Smooth muscle cell (in vitro differentiated cells): ENCODE measurements at regions not wholly inside any gene's neighbourhood (a gene's known extent, or its start where the extent isn't known, plus 50 kb on each side); places are given as distances from the start of the nearest gene placed in this dataset.

Source experiments
- DNase-seq: peaks from one replicate; lab custom pipeline; 2025; ENCODE audit not compliant: unreplicated experiment; lab: John Stamatoyannopoulos, UW
- H2AFZ ChIP-seq: fragments of 200-600 bp; sonication (generic); 2 replicates; pipeline ENCODE4 v1.6.0; 2016; ENCODE audit warnings: antibody characterized with exemption, low read depth, mild to moderate bottlenecking
- H3F3A ChIP-seq: fragments of 200-600 bp; sonication (generic); 2 replicates; pipeline ENCODE4 v1.6.0; 2017; ENCODE audit warnings: antibody characterized with exemption, low read depth
- H3K27ac ChIP-seq: fragments of 200-600 bp; sonication (generic); 2 replicates; pipeline ENCODE4 v1.5.1; 2016; ENCODE audit warnings: low read depth, mild to moderate bottlenecking
- H3K27me3 ChIP-seq: fragments of 200-600 bp; sonication (generic); 2 replicates; pipeline ENCODE4 v1.6.1; 2016; ENCODE audit warnings: low read depth, mild to moderate bottlenecking
- H3K36me3 ChIP-seq: fragments of 200-600 bp; sonication (generic); 2 replicates; pipeline ENCODE4 v1.5.1; 2016; ENCODE audit warnings: low read depth
- H3K4me1 ChIP-seq: fragments of 200-600 bp; sonication (generic); 2 replicates; pipeline ENCODE4 v1.5.1; 2016; ENCODE audit warnings: low read depth
- H3K4me2 ChIP-seq: fragments of 200-600 bp; sonication (generic); 2 replicates; pipeline ENCODE4 v1.6.0; 2016; ENCODE audit warnings: mild to moderate bottlenecking
- H3K4me3 ChIP-seq: fragments of 200-600 bp; sonication (generic); 2 replicates; pipeline ENCODE4 v1.5.1; 2016; ENCODE audit warnings: mild to moderate bottlenecking
- H3K79me2 ChIP-seq: fragments of 200-600 bp; sonication (generic); 2 replicates; pipeline ENCODE4 v1.6.0; 2016; ENCODE audit warnings: low read depth, mild to moderate bottlenecking
- H3K9ac ChIP-seq: fragments of 200-600 bp; sonication (generic); 2 replicates; pipeline ENCODE4 v1.6.0; 2016; ENCODE audit warnings: low read depth
- H3K9me3 ChIP-seq: fragments of 200-600 bp; sonication (generic); replicated peaks from 2 replicates; pipeline ENCODE4 v1.5.1; 2016; ENCODE audit warnings: low read depth
- H4K20me1 ChIP-seq: fragments of 200-600 bp; sonication (generic); 2 replicates; pipeline ENCODE4 v1.6.0; 2016; ENCODE audit warnings: low read depth
- CTCF ChIP-seq: fragments of 200-600 bp; sonication (generic); IDR thresholded peaks from 2 replicates; pipeline ENCODE4 v1.5.1; 2017; ENCODE audit warnings: borderline replicate concordance, mild to moderate bottlenecking, antibody characterized with exemption; ENCODE audit not compliant: insufficient read depth, poor library complexity, severe bottlenecking
- WGBS: methylation state at CpG from one replicate; pipeline ENCODE4 v1.1.7; 2016; ENCODE audit warnings: low lambda C conversion rate; 5-methylcytosine and 5-hydroxymethylcytosine counted together

- H3F3A ChIP-seq, result no peaks in the 10 kb centered on the region
- no peak overlapping the region for H3K9ac ChIP-seq
- H2AFZ ChIP-seq, result no peak overlapping the region
- H3K36me3 ChIP-seq, result no peaks in the 10 kb centered on the region
- H3K27me3 ChIP-seq, result no peaks in the 10 kb centered on the region
- no peaks in the 10 kb centered on the region for H3K79me2 ChIP-seq
- H3K4me2 ChIP-seq, result no peak overlapping the region
- TF ChIP-seq CTCF, result no peak
- H3K4me1 ChIP-seq, result peaks cover 5% of the 10 kb centered on the region
- no peaks in the 10 kb centered on the region for H3K9me3 ChIP-seq
- WGBS, result 93% methylated on average over 3 of the region's 3 CpGs
- no peaks in the 10 kb centered on the region for H4K20me1 ChIP-seq
- no peak overlapping the region for H3K27ac ChIP-seq
- no peak overlapping the region for H3K4me3 ChIP-seq
- no peak for DNase-seq
Measured at GRCh38 chr14:34368971-34369647, 92.9 kb downstream of the SPTSSA start.

- Histone ChIP-seq H3K79me2 (no peaks in the 10 kb centered on the region), H3K4me1 (peaks cover 5% of the 10 kb centered on the region), H3K4me3 (no peak overlapping the region), H3K27me3 (no peaks in the 10 kb centered on the region), H3F3A (no peaks in the 10 kb centered on the region), H3K4me2 (no peak overlapping the region), H3K9ac (no peak overlapping the region), H4K20me1 (no peaks in the 10 kb centered on the region), H3K36me3 (no peaks in the 10 kb centered on the region), H2AFZ (no peak overlapping the region), H3K27ac (no peak overlapping the region), H3K9me3 (no peaks in the 10 kb centered on the region)
- 66% methylated on average over 8 of the region's 8 CpGs for whole genome bisulfite sequencing
- TF ChIP-seq CTCF, result no peak
- no peak for DNase-seq
Measured at GRCh38 chr14:34368115-34368970, 93.7 kb downstream of the SPTSSA start.

- no peak for DNase-seq
- H3K9me3 ChIP-seq, result no peaks in the 10 kb centered on the region
Measured at GRCh38 chr14:34365309-34365915, 96.6 kb downstream of the SPTSSA start.

More at GRCh38 chr14:34365309-34365915, 96.6 kb downstream of the SPTSSA start:
- TF ChIP-seq CTCF, result no peak
- Histone ChIP-seq H3K36me3 (no peaks in the 10 kb centered on the region), H3K27me3 (no peaks in the 10 kb centered on the region), H3K79me2 (no peaks in the 10 kb centered on the region), H3K9ac (no peak overlapping the region), H2AFZ (no peak overlapping the region), H3F3A (no peaks in the 10 kb centered on the region), H3K4me1 (no peaks in the 10 kb centered on the region), H4K20me1 (no peaks in the 10 kb centered on the region), H3K4me3 (no peak overlapping the region), H3K4me2 (no peak overlapping the region), H3K27ac (no peak overlapping the region)
- 80% methylated on average over 5 of the region's 5 CpGs for WGBS
